Karpas-422 (cell line): ENCODE measurements at regions not wholly inside any gene's neighbourhood (a gene's known extent, or its start where the extent isn't known, plus 50 kb on each side); places are given as distances from the start of the nearest gene placed in this dataset.

Experiments
- DNase-seq: peaks from one replicate; pipeline ENCODE4 v3.0.0-alpha.2; 2015
- H2AFZ ChIP-seq: fragments of 200-600 bp; sonication (generic); 2 replicates; pipeline ENCODE4 v1.6.1; 2014; ENCODE audit warnings: antibody characterized with exemption, low read length, mixed read lengths
- H3K27ac ChIP-seq: fragments of 200-600 bp; sonication (generic); 2 replicates; pipeline ENCODE4 v1.5.1; 2014; ENCODE audit warnings: mild to moderate bottlenecking, low read length, moderate library complexity
- H3K27me3 ChIP-seq: fragments of 200-600 bp; sonication (generic); 2 replicates; pipeline ENCODE4 v1.6.1; 2014; ENCODE audit warnings: low read length, mixed read lengths
- H3K36me3 ChIP-seq: fragments of 200-600 bp; sonication (generic); 2 replicates; pipeline ENCODE4 v1.6.1; 2014; ENCODE audit warnings: low read length, mixed read lengths; ENCODE audit not compliant: insufficient read depth
- H3K4me1 ChIP-seq: fragments of 200-600 bp; sonication (generic); 2 replicates; pipeline ENCODE4 v1.6.1; 2014; ENCODE audit warnings: mild to moderate bottlenecking, low read length, mixed read lengths
- H3K4me2 ChIP-seq: fragments of 200-600 bp; sonication (generic); 2 replicates; pipeline ENCODE4 v1.6.1; 2014; ENCODE audit warnings: low read length, low read depth, mild to moderate bottlenecking; ENCODE audit not compliant: poor library complexity, severe bottlenecking
- H3K4me3 ChIP-seq: fragments of 200-600 bp; sonication (generic); 2 replicates; pipeline ENCODE4 v1.5.1; 2014; ENCODE audit warnings: mild to moderate bottlenecking, antibody characterized with exemption, low read length, mixed read lengths
- H3K79me2 ChIP-seq: fragments of 200-600 bp; sonication (generic); 2 replicates; pipeline ENCODE4 v1.6.1; 2014; ENCODE audit warnings: mild to moderate bottlenecking, low read length, mixed read lengths
- H3K9ac ChIP-seq: fragments of 200-600 bp; sonication (generic); 2 replicates; pipeline ENCODE4 v1.6.0; 2014; ENCODE audit warnings: low read length
- H3K9me2 ChIP-seq: fragments of 200-600 bp; sonication (generic), shearing (Covaris generic); replicated peaks from 2 replicates; pipeline ENCODE4 v1.6.0; 2014; ENCODE audit warnings: mild to moderate bottlenecking, low read length, moderate library complexity; ENCODE audit not compliant: insufficient read depth
- H3K9me3 ChIP-seq: fragments of 300-700, 200-600 bp; sonication (generic); 2 replicates; pipeline ENCODE4 v1.6.1; 2014; ENCODE audit warnings: low read length, mixed read lengths
- H4K20me1 ChIP-seq: fragments of 200-600 bp; sonication (generic); 2 replicates; pipeline ENCODE4 v1.6.1; 2014; ENCODE audit warnings: mild to moderate bottlenecking, antibody characterized with exemption, low read length, low read depth; ENCODE audit not compliant: insufficient read depth

GRCh38 chr4:117421706-117422105, 336.3 kb upstream of the TRAM1L1 start:
- Histone ChIP-seq H2AFZ (no peak overlapping the region), H3K36me3 (no peaks in the 10 kb centered on the region), H3K4me3 (no peak overlapping the region), H3K27ac (no peak overlapping the region), H3K4me2 (no peak overlapping the region), H3K79me2 (no peaks in the 10 kb centered on the region), H3K9me3 (peaks cover 11% of the 10 kb centered on the region), H3K9ac (no peak overlapping the region), H4K20me1 (no peaks in the 10 kb centered on the region), H3K4me1 (no peaks in the 10 kb centered on the region), H3K9me2 (no peaks in the 10 kb centered on the region), H3K27me3 (no peaks in the 10 kb centered on the region)
- DNase-seq, result no peak

GRCh38 chr4:117422297-117422696, 336.9 kb upstream of the TRAM1L1 start:
- Histone ChIP-seq H4K20me1 (no peaks in the 10 kb centered on the region), H3K9ac (no peak overlapping the region), H3K27me3 (no peaks in the 10 kb centered on the region), H3K4me3 (no peak overlapping the region), H3K9me2 (no peaks in the 10 kb centered on the region), H3K36me3 (no peaks in the 10 kb centered on the region), H3K79me2 (no peaks in the 10 kb centered on the region), H3K9me3 (peaks cover 11% of the 10 kb centered on the region), H3K27ac (no peak overlapping the region), H3K4me1 (no peaks in the 10 kb centered on the region), H2AFZ (no peak overlapping the region), H3K4me2 (no peak overlapping the region)
- no peak for DNase-seq

- no peak for DNase-seq
- H3K4me1 ChIP-seq, result no peaks in the 10 kb centered on the region
- H3K9me2 ChIP-seq, result no peaks in the 10 kb centered on the region
- peaks cover 22% of the 10 kb centered on the region for H3K9me3 ChIP-seq
- no peaks in the 10 kb centered on the region for H4K20me1 ChIP-seq
- no peak overlapping the region for H3K9ac ChIP-seq
- no peak overlapping the region for H3K27ac ChIP-seq
- no peak overlapping the region for H2AFZ ChIP-seq
- H3K27me3 ChIP-seq, result no peaks in the 10 kb centered on the region
- no peaks in the 10 kb centered on the region for H3K79me2 ChIP-seq
- H3K36me3 ChIP-seq, result no peaks in the 10 kb centered on the region
- H3K4me3 ChIP-seq, result no peak overlapping the region
- no peak overlapping the region for H3K4me2 ChIP-seq
Measured at GRCh38 chr4:117425636-117426035, 340.3 kb upstream of the TRAM1L1 start.

GRCh38 chr4:117428536-117428935, 343.2 kb upstream of the TRAM1L1 start:
- H3K4me2 ChIP-seq, result no peak overlapping the region
- no peaks in the 10 kb centered on the region for H4K20me1 ChIP-seq
- no peaks in the 10 kb centered on the region for H3K79me2 ChIP-seq
- no peak overlapping the region for H3K4me3 ChIP-seq
- H3K27me3 ChIP-seq, result no peaks in the 10 kb centered on the region
- no peak for DNase-seq
- peaks cover 17% of the 10 kb centered on the region for H3K9me3 ChIP-seq
- no peak overlapping the region for H3K9ac ChIP-seq
- no peak overlapping the region for H3K27ac ChIP-seq
- no peaks in the 10 kb centered on the region for H3K36me3 ChIP-seq
- H3K4me1 ChIP-seq, result no peaks in the 10 kb centered on the region
- H2AFZ ChIP-seq, result no peak overlapping the region
- no peaks in the 10 kb centered on the region for H3K9me2 ChIP-seq

GRCh38 chr4:117429061-117429460, 343.7 kb upstream of the TRAM1L1 start:
- no peak overlapping the region for H3K4me3 ChIP-seq
- H3K9ac ChIP-seq, result no peak overlapping the region
- H3K4me1 ChIP-seq, result no peaks in the 10 kb centered on the region
- no peak overlapping the region for H2AFZ ChIP-seq
- H3K9me2 ChIP-seq, result no peaks in the 10 kb centered on the region
- H3K79me2 ChIP-seq, result no peaks in the 10 kb centered on the region
- no peak for DNase-seq
- H4K20me1 ChIP-seq, result no peaks in the 10 kb centered on the region
- H3K27ac ChIP-seq, result no peak overlapping the region
- H3K4me2 ChIP-seq, result no peak overlapping the region
- no peaks in the 10 kb centered on the region for H3K36me3 ChIP-seq
- peaks cover 17% of the 10 kb centered on the region for H3K9me3 ChIP-seq
- H3K27me3 ChIP-seq, result no peaks in the 10 kb centered on the region

GRCh38 chr4:117429506-117429905, 344.1 kb upstream of the TRAM1L1 start:
- Histone ChIP-seq H2AFZ (no peak overlapping the region), H3K9me3 (peaks cover 18% of the 10 kb centered on the region), H3K9me2 (no peaks in the 10 kb centered on the region), H3K79me2 (no peaks in the 10 kb centered on the region), H3K27me3 (no peaks in the 10 kb centered on the region), H3K9ac (no peak overlapping the region), H3K4me2 (no peak overlapping the region), H3K4me3 (no peak overlapping the region), H4K20me1 (no peaks in the 10 kb centered on the region), H3K4me1 (no peaks in the 10 kb centered on the region), H3K27ac (no peak overlapping the region), H3K36me3 (no peaks in the 10 kb centered on the region)
- no peak for DNase-seq

- H3K4me3 ChIP-seq, result no peak overlapping the region
- H3K9me3 ChIP-seq, result peaks cover 7% of the 10 kb centered on the region
- H3K4me1 ChIP-seq, result no peaks in the 10 kb centered on the region
- no peak for DNase-seq
- H3K79me2 ChIP-seq, result no peaks in the 10 kb centered on the region
- no peaks in the 10 kb centered on the region for H4K20me1 ChIP-seq
- no peaks in the 10 kb centered on the region; the same call in 1 of the 2 replicates for H3K9me2 ChIP-seq
- no peak overlapping the region for H3K27ac ChIP-seq
- no peaks in the 10 kb centered on the region for H3K36me3 ChIP-seq
- H3K27me3 ChIP-seq, result no peaks in the 10 kb centered on the region
- no peak overlapping the region for H3K9ac ChIP-seq
- H2AFZ ChIP-seq, result no peak overlapping the region
- H3K4me2 ChIP-seq, result no peak overlapping the region
Measured at GRCh38 chr4:117434424-117434823, 349.0 kb upstream of the TRAM1L1 start.

- no peak overlapping the region for H2AFZ ChIP-seq
- peaks cover 15% of the 10 kb centered on the region for H3K9me3 ChIP-seq
- no peaks in the 10 kb centered on the region for H3K27me3 ChIP-seq
- no peak overlapping the region for H3K4me2 ChIP-seq
- H3K79me2 ChIP-seq, result no peaks in the 10 kb centered on the region
- H3K9ac ChIP-seq, result no peak overlapping the region
- H3K27ac ChIP-seq, result no peak overlapping the region
- no peaks in the 10 kb centered on the region for H3K4me1 ChIP-seq
- H3K9me2 ChIP-seq, result no peaks in the 10 kb centered on the region
- DNase-seq, result peak; percentile 57
- H3K36me3 ChIP-seq, result no peaks in the 10 kb centered on the region
- H3K4me3 ChIP-seq, result no peak overlapping the region
- H4K20me1 ChIP-seq, result no peaks in the 10 kb centered on the region
Measured at GRCh38 chr4:117447925-117448324, 362.5 kb upstream of the TRAM1L1 start.

- no peak for DNase-seq
- no peaks in the 10 kb centered on the region for H3K9me2 ChIP-seq
- H3K79me2 ChIP-seq, result no peaks in the 10 kb centered on the region
- H4K20me1 ChIP-seq, result no peaks in the 10 kb centered on the region
- H3K36me3 ChIP-seq, result no peaks in the 10 kb centered on the region
- H3K27me3 ChIP-seq, result no peaks in the 10 kb centered on the region
- no peaks in the 10 kb centered on the region for H3K4me1 ChIP-seq
- no peak overlapping the region for H3K4me2 ChIP-seq
- H3K4me3 ChIP-seq, result no peak overlapping the region
- no peak overlapping the region for H3K9ac ChIP-seq
- no peak overlapping the region for H3K27ac ChIP-seq
- no peak overlapping the region for H2AFZ ChIP-seq
- no peaks in the 10 kb centered on the region; the same call in 1 of the 2 replicates for H3K9me3 ChIP-seq
Measured at GRCh38 chr4:117455088-117455487, 369.7 kb upstream of the TRAM1L1 start.
